Renal cortex interstitium (tissue), 11 donors: ENCODE measurements at regions not wholly inside any gene's neighbourhood (a gene's known extent, or its start where the extent isn't known, plus 50 kb on each side); places are given as distances from the start of the nearest gene placed in this dataset.
"Not testable (repeated sequence)": the region's sequence is repeated elsewhere in the genome, so short reads cannot be mapped to it uniquely, and the experiment has no call there.

Source experiments
- DNase-seq, 11 donors: peaks; one replicate each; pipeline ENCODE4 v3.0.0-alpha.2; 2013; ENCODE audit warnings: low read depth in 9 of 11, low spot score in 4 of 11; ENCODE audit errors: extremely low read depth in 1 of 11

GRCh38 chr12:9326849-9327248 is 118.7 kb upstream of the PZP start:
- not testable (repeated sequence) for DNase-seq

- no peak for DNase-seq
Observed at GRCh38 chr12:9326085-9326484, 117.9 kb upstream of the PZP start.

- no peak for DNase-seq
Observed at GRCh38 chr12:9325471-9325870, 117.3 kb upstream of the PZP start.

GRCh38 chr12:9324782-9325181 is 116.6 kb upstream of the PZP start:
- DNase-seq = no peak

GRCh38 chr12:9323144-9323681 is 115.0 kb upstream of the PZP start:
- no peak for DNase-seq

GRCh38 chr12:9319842-9320173 is 111.6 kb upstream of the PZP start:
- DNase-seq = no peak

GRCh38 chr12:9319044-9319841 is 111.0 kb upstream of the PZP start:
- no peak for DNase-seq

- DNase-seq = not testable (repeated sequence)
Observed at GRCh38 chr12:9313479-9313878, 105.3 kb upstream of the PZP start.

GRCh38 chr12:9312406-9313392 is 104.5 kb upstream of the PZP start:
- DNase-seq = not testable (repeated sequence)

GRCh38 chr12:9311454-9311853 is 103.3 kb upstream of the PZP start:
- DNase-seq = not testable (repeated sequence)

GRCh38 chr12:9310645-9311044 is 102.5 kb upstream of the PZP start:
- not testable (repeated sequence) for DNase-seq

- DNase-seq = not testable (repeated sequence)
Observed at GRCh38 chr12:9309749-9310148, 101.6 kb upstream of the PZP start.

- not testable (repeated sequence) for DNase-seq
Observed at GRCh38 chr12:9308745-9309144, 100.5 kb upstream of the PZP start.

- DNase-seq = not testable (repeated sequence)
Observed at GRCh38 chr12:9308163-9308562, 100.0 kb upstream of the PZP start.

- DNase-seq = not testable (repeated sequence)
Observed at GRCh38 chr12:9307255-9307654, 99.1 kb upstream of the PZP start.

- DNase-seq = not testable (repeated sequence)
Observed at GRCh38 chr12:9306004-9306403, 97.8 kb upstream of the PZP start.

- not testable (repeated sequence) for DNase-seq
Observed at GRCh38 chr12:9304540-9304939, 96.3 kb upstream of the PZP start.

- not testable (repeated sequence) for DNase-seq
Observed at GRCh38 chr12:9295872-9296271, 87.7 kb upstream of the PZP start.

- not testable (repeated sequence) for DNase-seq
Observed at GRCh38 chr12:9294072-9294620, 86.0 kb upstream of the PZP start.
